COR-L47 (cell line): ENCODE measurements at regions not wholly inside any gene's neighbourhood (a gene's known extent, or its start where the extent isn't known, plus 50 kb on each side); places are given as distances from the start of the nearest gene placed in this dataset.

Experiments
- DNase-seq: peaks from one replicate; lab custom pipeline; 2025; lab: John Stamatoyannopoulos, UW

DNA sequence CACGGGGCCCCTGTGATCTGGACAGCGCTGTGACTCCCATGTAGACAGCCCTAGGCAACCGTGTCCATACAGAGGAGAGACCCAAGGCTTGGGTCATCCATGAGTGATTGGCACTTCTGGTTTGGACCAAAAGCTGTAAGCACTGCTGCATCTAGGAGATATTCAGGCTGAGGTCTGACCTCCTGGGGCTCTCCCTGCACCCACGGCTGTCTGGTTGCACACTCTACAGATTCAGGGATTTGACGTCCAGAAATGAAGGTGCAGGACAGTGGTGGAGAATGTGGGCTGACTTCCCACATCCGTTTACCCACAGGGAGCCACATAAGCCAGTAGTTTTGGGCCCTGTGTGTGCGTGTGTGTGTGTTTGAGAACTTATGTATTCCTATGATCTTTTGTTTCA is 76.2 kb upstream of the ARHGEF7 start:
- no peak for DNase-seq

DNA sequence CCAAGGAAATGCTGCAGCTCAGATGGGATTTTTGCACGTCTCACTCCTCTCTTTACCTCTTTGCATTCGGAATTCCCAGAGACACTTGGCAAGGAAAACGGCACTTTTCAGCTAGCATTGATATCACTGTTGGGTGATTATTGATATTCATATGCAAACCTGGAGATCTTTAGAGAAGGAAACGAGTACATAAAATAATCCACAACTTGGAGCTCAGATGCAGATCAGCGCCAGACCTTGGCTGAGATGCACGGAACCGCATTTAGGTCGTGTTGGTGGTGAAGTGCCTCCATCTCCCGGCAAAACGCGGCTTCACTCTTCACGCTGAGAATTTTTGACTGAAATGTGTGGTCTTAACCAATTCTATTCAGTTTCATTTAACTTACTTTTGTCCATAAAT is 77.2 kb upstream of the ARHGEF7 start:
- peak; percentile 33 for DNase-seq

DNA sequence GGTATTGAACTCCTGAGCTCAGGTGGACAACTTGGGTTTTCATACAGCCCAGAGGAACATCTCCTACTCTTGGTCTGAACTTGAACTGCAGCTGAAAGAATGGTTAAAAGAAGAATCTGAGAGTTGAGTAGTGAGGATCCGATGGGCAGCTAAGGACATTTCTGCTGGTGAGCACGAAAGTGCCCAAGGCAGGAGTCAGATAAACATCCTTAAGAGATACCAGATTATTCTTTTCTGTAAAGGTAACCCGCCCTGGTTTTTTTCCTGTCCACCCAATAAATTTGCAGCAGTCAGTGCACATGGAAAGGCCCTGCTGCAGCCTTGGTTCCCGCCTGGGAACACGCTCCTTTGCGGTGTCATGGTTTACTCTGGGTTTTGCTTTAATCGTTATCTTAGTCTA is 78.4 kb upstream of the ARHGEF7 start:
- DNase-seq = no peak

DNA sequence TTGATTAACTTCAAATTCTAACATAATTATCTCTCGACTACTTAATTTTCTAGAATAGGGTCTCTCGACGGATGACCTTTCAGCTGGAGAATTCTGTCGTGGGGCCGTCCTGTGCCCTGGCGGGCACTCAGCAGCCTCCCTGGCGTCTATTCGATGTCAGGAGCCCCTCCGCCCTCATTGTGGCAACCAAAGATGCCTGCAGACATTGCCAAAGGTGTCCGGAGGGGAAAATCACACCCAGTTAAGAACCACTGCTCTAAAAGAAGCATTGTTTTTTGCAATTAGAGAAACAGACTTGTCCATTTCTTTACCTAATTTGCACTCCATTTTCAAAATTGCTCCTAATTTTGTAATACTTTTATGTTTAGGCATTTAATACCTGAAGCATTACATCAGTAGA is 79.2 kb upstream of the ARHGEF7 start:
- DNase-seq = no peak

DNA sequence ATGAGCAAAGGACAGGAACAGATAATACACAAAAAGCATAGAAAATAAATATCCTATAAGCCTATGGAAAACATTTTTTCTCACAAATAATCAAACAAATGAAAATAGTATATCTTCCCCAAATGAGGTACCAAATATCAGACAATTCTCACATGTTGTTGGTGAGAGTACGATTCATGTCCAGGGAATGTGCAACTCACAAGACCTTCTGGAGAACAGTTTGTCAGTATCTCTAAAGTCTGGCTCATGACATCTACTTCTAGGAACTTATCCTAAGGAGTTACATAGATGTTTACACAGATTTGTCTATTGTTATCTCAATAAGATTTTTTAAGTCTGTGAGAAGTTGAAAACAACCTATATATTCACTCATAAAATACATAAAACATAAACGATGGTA is 80.3 kb upstream of the ARHGEF7 start:
- no peak for DNase-seq

DNA sequence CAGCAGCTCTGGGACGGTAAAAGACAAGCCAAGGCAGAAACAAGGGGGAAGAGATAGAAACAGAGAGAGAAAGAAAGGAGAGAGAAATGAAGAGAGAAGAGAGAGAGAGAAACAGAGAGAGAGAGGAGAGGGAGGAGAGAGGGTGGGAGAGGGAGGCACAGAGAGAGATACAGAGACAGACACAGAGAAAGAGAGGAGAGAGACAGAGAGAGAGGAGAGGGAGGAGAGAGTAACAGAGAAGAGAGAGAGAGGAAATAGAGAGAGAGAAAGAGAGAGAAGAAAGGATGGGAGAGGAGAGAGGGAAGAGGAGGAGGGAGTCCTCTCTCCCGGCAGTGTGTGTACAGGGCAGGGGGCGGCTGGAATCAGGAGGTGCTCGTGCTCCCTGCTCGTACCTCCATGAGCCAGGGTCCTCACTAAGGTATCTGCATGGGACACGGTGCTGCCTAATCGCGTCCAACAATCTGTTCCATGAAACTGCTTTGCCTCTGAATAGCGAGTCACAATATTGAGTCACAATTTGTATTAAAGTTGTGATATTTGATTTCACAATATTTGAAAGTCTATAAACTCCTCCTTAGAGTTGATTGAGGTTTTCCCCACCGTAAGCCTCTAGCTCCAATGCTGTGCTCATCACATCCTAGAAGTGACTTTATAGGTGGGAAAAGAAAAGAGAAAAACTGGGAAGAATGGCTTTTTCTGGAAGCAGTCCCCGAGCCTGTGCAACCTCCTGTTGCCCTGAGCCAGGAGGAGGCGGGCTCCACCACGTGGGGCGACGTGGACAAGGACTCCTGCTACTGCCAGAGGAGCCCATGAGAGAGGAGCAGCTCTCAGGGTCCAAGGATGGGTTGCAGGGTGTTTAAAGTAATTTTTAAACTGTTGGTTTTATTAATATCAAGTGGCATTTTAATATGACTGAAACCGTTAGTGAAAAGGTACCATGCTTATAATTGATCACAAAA is 81.7 kb upstream of the ARHGEF7 start:
- no peak for DNase-seq

DNA sequence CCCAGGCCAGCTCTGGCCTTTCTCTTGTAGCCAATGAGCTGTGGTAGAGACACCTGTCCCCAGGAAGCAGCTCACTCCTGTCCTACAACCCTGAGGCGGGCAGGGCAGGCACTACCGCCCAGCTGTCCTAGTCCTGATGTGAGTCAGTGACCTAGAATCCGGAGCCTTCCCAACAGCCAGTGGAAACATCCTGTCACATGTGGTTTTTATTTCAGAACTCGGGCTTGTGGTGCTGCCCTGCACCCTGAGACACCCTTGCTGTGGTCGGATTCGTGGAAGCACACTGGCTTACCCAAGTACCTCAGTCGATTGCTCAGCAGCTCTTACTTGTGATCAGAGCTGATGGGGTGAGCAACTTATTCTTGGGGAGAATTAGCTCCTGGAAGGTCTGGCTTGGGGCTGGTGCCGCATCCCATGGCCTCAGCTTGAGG is 83.6 kb upstream of the ARHGEF7 start:
- DNase-seq = no peak

DNA sequence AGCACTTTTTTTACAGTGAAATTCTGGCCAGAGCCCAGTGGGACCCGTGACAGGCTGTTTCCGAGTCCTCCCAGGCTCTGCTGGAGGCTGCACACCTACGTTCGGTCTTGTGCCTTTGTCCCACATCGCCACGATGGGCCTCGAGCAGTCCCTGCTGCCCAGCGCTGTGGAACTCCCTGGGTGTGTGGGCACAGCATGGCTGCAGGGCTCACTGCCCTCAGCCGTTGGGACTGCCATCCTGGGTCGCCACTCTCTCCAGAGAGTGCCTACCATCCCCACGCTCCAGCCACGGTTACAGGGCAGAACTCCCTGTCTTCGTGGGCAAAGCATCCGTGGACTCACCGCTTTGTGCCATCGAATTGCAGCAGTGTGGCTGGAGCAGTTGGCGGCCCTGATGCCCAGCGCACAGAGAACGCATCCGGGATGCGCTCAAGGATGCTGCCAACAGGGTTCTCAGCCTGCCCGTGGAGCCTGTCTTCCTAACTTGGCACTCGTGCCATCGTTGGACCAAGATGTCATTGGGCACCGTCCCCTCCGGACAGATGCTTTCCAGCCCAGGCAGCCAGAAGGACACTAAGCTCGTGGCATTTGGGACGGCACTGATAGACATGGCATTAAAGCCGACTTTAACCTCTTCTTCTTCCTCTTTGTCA is 85.0 kb upstream of the ARHGEF7 start:
- DNase-seq = no peak

DNA sequence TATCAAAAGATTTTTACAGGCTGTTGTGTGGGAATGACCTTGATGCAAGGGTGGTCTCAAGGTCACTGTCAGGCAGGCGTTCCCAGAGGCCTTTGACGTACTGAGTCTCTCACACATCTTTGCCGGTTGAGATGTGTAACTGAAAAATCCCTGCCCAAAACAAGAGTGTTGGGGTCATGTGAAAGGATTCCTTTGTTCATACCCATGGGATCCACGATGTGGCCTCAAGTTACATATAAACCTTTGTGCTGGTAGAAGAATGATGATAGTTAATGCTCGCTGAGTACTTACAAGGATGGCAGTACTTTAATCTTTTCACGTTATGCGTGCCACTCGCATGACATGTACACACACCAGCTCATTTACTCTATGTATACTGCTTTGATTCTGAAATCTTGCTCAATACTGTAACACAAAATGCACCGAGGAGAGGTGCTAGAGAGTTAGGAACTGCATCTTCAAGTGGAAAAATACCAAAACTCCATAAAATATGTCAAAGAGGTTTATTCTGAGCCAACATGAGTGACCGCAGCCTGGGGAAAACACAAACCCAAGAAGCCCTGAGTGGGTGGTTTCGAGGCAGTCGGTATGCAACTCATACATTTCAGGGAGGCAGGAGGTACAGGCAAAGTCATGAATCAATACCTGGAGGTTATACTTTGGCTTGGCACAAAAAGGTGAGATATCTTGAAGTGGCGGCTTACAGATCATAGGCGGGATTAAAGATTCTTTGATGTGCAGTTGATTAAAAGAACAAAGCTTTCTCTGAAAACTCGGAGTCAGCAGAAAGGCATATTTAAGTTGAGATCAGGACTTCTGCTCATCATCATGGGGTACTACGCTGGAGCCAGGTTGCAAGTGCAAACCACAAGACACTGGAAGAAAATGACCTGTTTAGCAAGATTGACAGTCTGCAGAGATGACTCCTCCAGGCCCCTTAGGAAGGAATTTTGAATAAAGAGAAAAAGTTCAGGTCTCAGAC is 87.4 kb upstream of the ARHGEF7 start:
- DNase-seq = no peak

DNA sequence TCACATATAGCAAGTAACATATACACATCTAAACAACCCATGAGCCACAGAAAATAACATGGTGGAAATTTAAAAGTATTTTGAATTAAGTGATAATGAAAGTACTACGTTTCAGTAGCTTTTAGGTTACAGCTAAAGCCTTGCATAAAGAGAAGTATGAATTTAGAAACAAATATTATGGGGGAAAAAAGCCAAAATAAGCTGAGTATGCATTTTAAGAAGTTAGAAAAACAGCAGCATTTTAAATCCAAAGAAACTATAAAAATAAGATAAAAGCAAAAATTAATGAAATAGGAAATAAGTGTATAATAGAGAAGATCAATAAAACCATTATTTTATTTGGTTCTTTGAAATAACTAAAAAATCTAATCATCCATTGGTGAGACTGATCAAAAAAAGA is 89.8 kb upstream of the ARHGEF7 start:
- no peak for DNase-seq

DNA sequence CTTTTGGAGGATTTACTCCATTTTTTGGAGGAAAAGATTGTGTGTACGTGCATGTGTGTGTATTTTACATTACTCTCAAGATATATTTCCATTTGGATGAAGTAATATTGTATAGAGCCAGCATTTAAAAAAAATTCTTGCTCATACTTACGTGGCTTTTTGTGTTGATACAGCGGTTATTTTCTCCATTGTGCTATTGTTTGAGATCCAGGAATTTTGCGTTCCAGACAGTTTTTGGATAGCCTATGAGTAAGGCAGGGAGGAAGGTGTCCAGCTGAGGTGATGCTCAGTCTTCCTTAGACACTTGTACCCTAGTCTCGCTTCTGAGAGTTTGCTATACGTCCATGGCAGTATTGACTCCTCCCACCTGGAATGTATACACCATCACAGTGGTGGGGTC is 92.2 kb upstream of the ARHGEF7 start:
- DNase-seq = no peak

DNA sequence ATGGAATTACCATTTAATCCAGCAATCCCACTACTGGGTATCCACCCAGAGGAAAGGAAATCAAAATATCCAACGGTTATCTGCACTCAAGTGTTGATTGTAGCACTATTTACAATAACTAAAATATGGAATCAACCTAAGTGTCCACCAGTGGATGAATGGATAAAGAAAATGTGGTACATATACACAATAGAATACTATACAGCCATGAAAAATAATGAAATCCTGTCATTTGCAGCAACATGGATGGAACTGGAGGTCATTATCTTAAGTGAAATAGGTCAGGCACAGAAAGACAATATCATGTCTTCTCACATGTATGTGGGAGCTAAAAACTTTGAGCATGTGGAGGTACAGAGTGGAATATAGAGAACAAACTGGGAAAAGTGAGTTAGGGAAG is 92.9 kb upstream of the ARHGEF7 start:
- DNase-seq = no peak

DNA sequence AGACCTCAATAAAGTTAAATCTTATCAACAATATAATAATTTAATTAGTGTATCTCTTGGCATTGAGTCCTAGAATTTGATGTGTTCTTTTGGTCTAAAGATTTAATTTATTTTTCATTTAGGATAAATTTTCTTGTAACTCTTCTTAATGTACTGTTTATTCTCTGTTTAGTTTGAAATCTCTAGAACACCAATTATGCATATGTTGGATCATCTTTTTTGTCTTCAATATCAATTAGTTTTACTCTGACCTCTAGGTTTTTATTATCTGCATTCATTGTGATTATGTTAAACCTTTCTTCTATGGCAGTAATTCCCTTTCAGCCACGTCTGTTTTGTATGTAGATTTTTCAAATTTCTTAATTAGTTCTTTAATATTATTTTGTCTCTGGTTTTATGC is 93.8 kb upstream of the ARHGEF7 start:
- DNase-seq = no peak

DNA sequence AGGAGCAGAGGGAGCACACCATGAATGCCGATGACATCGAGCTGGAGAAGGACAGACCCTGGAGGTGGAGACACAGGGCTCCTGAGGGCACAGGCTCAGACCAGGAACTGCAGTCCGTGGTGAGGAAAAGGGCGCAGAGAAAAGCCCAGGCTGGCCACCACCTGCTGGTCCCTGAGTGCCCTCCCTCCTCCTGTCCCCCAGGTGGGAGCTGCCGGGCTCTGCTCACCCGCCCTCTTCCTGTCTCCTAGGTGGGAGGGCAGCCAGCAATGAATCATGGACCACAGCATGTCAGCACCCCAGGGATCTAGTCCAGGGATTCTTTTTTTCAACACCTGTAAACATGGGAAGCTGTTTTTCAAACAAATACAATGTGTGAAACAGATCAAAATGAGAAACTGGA is 94.6 kb upstream of the ARHGEF7 start:
- peak; percentile 45 for DNase-seq

DNA sequence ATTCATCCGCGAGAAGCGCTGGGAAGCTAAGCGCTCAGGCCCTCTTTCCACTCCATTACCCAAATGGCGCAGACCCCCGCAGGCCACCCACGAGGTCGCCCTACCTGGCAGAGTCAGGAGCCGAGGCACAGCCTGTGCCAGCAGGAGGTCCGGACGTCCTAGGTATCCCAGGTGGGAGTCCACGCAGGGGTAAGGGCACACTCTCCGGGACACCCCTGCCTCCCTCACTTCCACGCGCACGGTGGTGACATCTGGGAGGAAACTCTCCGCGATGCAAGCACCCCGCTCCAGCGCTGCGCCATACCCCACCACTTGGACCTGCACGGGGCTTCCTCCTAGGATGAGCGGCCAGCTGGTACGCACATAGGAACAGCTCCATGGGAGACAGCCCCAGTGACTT is 95.1 kb upstream of the ARHGEF7 start:
- no peak for DNase-seq

DNA sequence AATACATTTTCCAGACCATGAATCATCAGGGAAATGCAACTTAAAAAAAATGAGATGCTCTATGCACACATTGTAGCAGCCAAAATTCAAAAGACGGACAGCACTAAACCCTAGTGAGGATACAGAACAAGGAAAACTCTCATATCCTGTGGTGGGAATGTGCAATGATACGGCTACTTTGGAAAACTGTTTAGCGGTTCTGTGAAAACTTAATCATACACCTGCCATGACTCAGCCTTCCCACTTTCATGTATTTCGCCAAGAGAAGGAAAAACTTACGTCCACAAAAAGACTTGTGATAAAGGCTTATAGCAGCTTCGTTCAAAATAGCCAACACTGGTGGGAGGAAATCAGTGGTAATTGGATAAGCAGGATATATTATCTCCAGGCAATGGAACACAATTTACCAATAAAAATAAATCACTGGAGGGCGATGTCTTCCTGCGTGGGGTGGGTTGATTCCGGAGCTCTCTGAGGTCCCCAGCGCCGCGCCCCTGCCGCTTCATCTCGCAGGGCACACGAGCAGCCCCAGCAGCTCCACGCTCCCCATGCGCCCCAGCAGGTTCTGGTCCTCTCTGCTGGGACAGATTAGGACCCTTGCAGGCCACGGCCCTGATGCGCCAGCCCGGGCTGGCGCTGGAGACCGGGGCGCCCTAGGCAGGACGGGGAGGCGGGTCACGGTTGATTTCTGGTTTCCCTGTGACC is 97.2 kb upstream of the ARHGEF7 start:
- no peak for DNase-seq

DNA sequence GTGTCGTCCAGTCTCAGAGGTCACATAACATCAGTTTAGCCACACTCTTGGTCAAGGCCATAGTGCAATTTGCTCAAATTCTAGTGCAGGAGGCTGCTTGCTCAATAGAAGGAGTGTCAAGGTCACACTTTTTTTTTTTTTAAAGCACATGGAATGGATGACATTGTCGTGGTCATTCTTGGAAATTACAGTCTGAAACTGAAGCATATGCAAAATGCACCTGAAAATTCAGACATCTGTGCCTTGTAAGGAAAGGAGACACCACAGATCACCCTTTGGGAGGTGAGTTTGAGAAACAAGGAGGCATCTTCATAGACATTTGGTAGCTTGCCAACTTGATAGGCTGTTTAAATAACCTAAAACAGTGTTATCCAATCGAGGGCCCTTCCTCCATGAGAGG is 98.3 kb upstream of the ANKRD10 start:
- no peak for DNase-seq

DNA sequence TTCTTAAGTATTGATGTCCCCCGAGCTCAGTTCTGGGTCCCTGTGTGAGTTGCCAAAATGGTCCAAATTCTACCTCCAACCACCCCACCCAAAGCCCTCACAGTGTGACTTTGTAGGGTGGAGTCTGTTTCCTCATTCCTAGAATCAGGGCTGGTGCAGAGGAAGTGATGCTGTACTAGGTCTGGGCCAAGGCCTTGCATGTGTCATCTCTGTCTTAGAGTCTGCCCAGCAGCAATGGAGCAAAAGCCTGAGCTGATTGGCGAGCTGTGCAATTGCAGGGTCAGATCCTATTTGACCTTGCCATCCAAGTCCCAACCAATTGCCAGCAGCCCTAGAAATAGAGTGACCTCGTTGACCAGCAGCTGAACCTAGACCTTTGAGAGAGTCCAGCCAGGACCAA is 97.0 kb upstream of the ANKRD10 start:
- no peak for DNase-seq

DNA sequence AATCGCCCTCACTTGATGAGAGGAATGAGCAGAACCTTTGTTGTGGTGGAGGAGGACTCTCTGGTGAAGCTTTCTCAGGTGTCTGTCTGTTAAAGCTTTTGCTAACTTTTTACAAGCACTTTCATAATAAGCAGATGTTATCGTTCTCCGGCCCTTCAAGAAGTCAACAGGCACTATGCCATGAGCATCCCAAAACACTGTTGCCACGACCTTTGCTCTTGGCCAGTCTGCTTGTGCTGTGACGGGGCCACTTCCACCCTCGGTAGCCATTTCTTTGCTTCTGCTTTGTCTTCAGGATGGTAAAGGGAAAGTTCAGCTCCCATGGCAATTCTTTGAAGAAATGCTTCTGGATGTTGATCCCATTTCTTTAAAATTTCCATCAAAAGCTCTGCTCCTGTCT is 93.5 kb upstream of the ANKRD10 start:
- DNase-seq = no peak

DNA sequence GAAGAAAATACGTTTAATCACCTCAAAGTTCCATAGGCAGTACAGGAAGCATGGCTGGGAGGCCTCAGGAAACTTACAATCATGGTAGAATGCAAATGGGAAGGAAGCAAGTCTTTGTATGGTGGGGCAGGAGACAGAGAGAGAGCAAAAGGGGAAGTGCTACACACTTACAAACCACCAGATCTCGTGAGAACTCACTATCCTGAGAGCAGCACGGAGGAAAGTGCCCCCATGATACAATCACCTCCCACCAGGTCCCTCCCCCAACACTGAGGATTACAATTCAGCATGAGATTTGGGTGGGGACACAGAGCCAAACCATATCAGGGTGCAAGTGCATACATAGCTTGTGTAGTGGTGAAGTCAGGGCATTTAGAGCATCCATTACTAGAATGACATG is 92.3 kb upstream of the ANKRD10 start:
- DNase-seq = no peak

DNA sequence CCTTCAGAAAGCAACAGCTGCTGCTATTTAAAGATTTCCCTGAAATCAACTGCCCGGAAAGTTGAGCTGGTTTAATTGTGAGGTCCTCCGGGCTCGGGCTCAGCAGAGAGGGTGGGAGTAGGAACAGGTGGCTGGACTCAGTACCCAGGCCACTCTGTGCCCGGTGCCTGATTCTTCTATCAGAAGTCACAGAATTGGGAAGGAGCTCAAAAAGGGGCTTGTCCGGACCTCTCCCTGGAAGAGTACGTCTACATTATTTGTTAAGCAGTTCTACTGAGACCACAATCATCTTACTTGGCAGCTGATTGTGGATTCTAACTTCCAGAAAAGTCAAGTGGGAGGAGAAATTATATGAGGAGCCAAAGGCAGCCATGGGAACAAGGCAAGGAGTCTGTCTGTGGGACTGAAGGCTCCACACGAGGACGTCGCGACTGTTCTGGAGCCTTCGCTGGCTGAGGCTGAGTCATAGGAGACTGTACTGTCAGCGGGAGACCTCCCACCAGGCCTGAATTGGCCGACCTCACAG is 91.7 kb upstream of the ANKRD10 start:
- DNase-seq = no peak
